Endothelial cell (in vitro differentiated cells): ENCODE measurements at regions not wholly inside any gene's neighbourhood (a gene's known extent, or its start where the extent isn't known, plus 50 kb on each side); places are given as distances from the start of the nearest gene placed in this dataset.

Source experiments
- DNase-seq: peaks from one replicate; pipeline ENCODE4 v3.0.0; 2021; ENCODE audit warnings: low spot score
- H3K27ac Mint-ChIP-seq: one replicate; pipeline ENCODE4 v1.8.0; 2021; ENCODE audit warnings: mixed read lengths, inconsistent platforms; ENCODE audit not compliant: unreplicated experiment
- H3K27me3 Mint-ChIP-seq: one replicate; pipeline ENCODE4 v1.8.0; 2021; ENCODE audit warnings: mild to moderate bottlenecking, moderate library complexity, mixed read lengths, inconsistent platforms; ENCODE audit not compliant: unreplicated experiment
- H3K36me3 Mint-ChIP-seq: one replicate; pipeline ENCODE4 v1.8.0; 2021; ENCODE audit warnings: mild to moderate bottlenecking, low read depth, mixed read lengths, inconsistent platforms; ENCODE audit not compliant: unreplicated experiment
- H3K4me1 Mint-ChIP-seq: one replicate; pipeline ENCODE4 v1.8.0; 2021; ENCODE audit warnings: mild to moderate bottlenecking, mixed read lengths, inconsistent platforms; ENCODE audit not compliant: unreplicated experiment
- H3K4me3 Mint-ChIP-seq: one replicate; pipeline ENCODE4 v1.8.0; 2021; ENCODE audit warnings: mild to moderate bottlenecking, mixed read lengths, inconsistent platforms; ENCODE audit not compliant: unreplicated experiment
- H3K9me3 Mint-ChIP-seq: one replicate; pipeline ENCODE4 v1.8.0; 2021; ENCODE audit warnings: mixed read lengths, inconsistent platforms; ENCODE audit not compliant: unreplicated experiment
- CTCF ChIP-seq: fragments of 200-600 bp; sonication (generic); IDR thresholded peaks from one replicate; pipeline ENCODE4 v1.5.0; 2021; ENCODE audit warnings: antibody characterized with exemption; ENCODE audit not compliant: unreplicated experiment

- H3K27ac Mint-ChIP-seq = no peak overlapping the region
- DNase-seq = no peak
- no peaks in the 10 kb centered on the region for H3K36me3 Mint-ChIP-seq
- H3K9me3 Mint-ChIP-seq = no peaks in the 10 kb centered on the region
- H3K27me3 Mint-ChIP-seq = peaks cover 4% of the 10 kb centered on the region
- peaks cover 6% of the 10 kb centered on the region for H3K4me1 Mint-ChIP-seq
- no peak for TF ChIP-seq CTCF
- H3K4me3 Mint-ChIP-seq = no peak overlapping the region
These were observed 168.7 kb downstream of the DDX1 start for GRCh38 chr2:15760232-15760910.

GRCh38 chr2:15761056-15761455, 169.4 kb downstream of the DDX1 start:
- H3K4me3 Mint-ChIP-seq = no peak overlapping the region
- no peak for DNase-seq
- TF ChIP-seq CTCF = no peak
- no peaks in the 10 kb centered on the region for H3K36me3 Mint-ChIP-seq
- H3K27ac Mint-ChIP-seq = no peak overlapping the region
- no peaks in the 10 kb centered on the region for H3K9me3 Mint-ChIP-seq
- H3K27me3 Mint-ChIP-seq = peaks cover 4% of the 10 kb centered on the region
- peaks cover 6% of the 10 kb centered on the region for H3K4me1 Mint-ChIP-seq

- peaks cover 4% of the 10 kb centered on the region for H3K27me3 Mint-ChIP-seq
- no peaks in the 10 kb centered on the region for H3K9me3 Mint-ChIP-seq
- no peak overlapping the region for H3K27ac Mint-ChIP-seq
- no peaks in the 10 kb centered on the region for H3K36me3 Mint-ChIP-seq
- H3K4me1 Mint-ChIP-seq = peaks cover 6% of the 10 kb centered on the region
- DNase-seq = no peak
- H3K4me3 Mint-ChIP-seq = no peak overlapping the region
- no peak for TF ChIP-seq CTCF
These were observed 170.2 kb downstream of the DDX1 start for GRCh38 chr2:15761910-15762309.

GRCh38 chr2:15762449-15762848, 170.8 kb downstream of the DDX1 start:
- Mint-ChIP-seq H3K27me3 (peaks cover 4% of the 10 kb centered on the region), H3K4me3 (no peak overlapping the region), H3K4me1 (peaks cover 6% of the 10 kb centered on the region), H3K27ac (no peak overlapping the region), H3K9me3 (no peaks in the 10 kb centered on the region), H3K36me3 (no peaks in the 10 kb centered on the region)
- no peak for DNase-seq
- no peak for TF ChIP-seq CTCF

GRCh38 chr2:15763106-15763821, 171.6 kb downstream of the DDX1 start:
- no peak overlapping the region for H3K4me3 Mint-ChIP-seq
- peaks cover 12% of the 10 kb centered on the region for H3K4me1 Mint-ChIP-seq
- H3K27ac Mint-ChIP-seq = no peak overlapping the region
- no peak for DNase-seq
- no peaks in the 10 kb centered on the region for H3K36me3 Mint-ChIP-seq
- H3K9me3 Mint-ChIP-seq = no peaks in the 10 kb centered on the region
- TF ChIP-seq CTCF = no peak
- peaks cover 4% of the 10 kb centered on the region for H3K27me3 Mint-ChIP-seq
